A673 (cell line): ENCODE measurements at regions not wholly inside any gene's neighbourhood (a gene's known extent, or its start where the extent isn't known, plus 50 kb on each side); places are given as distances from the start of the nearest gene placed in this dataset.
A peak's percentile ranks its signal among the peaks of the same experiment; 100 is the strongest.

Source experiments
- BruUV-seq: library from RNA; stranded (reverse); fragments of 400-500 nt; replicated peaks from 2 replicates; lab custom pipeline; 2021; lab: Mats Ljungman, UMichigan
- CTCF ChIA-PET: fragments of 300-600 bp; sonication (Branson Sonifier 250); formaldehyde crosslinking; loops from one replicate; lab custom pipeline; 2022; ENCODE audit warnings: antibody characterized with exemption; lab: Charles Lee
- POLR2A ChIA-PET: fragments of 300-600 bp; sonication (Branson Sonifier 250); formaldehyde crosslinking; loops from one replicate; lab custom pipeline; 2022; ENCODE audit warnings: antibody characterized with exemption; ENCODE audit not compliant: low non-redundant PET; lab: Charles Lee
- DNase-seq: peaks from one replicate; pipeline ENCODE4 v3.0.0-alpha.2; 2015; ENCODE audit warnings: low spot score
- H3K27ac ChIP-seq: fragments of 200-600 bp; sonication (generic); 2 replicates; pipeline ENCODE4 v1.5.1; 2016; ENCODE audit warnings: mixed run types, low read depth, mild to moderate bottlenecking, mixed read lengths, antibody characterized with exemption, low read length; ENCODE audit not compliant: poor library complexity, severe bottlenecking
- H3K27me3 ChIP-seq: fragments of 200-600 bp; sonication (generic); replicated peaks from 2 replicates; pipeline ENCODE4 v1.6.1; 2017; ENCODE audit warnings: mixed run types, low read depth, mild to moderate bottlenecking, mixed read lengths, antibody characterized with exemption, low read length; ENCODE audit not compliant: insufficient read depth, poor library complexity
- H3K36me3 ChIP-seq: fragments of 200-600 bp; sonication (generic); 2 replicates; pipeline ENCODE4 v1.6.1; 2016; ENCODE audit warnings: mixed run types, mild to moderate bottlenecking, mixed read lengths, antibody characterized with exemption, low read length; ENCODE audit not compliant: insufficient read depth, poor library complexity, severe bottlenecking
- H3K4me1 ChIP-seq: fragments of 200-600 bp; sonication (generic); 2 replicates; pipeline ENCODE4 v1.6.1; 2017; ENCODE audit warnings: mixed run types, mild to moderate bottlenecking, mixed read lengths, antibody characterized with exemption, low read length; ENCODE audit not compliant: insufficient read depth, poor library complexity, severe bottlenecking
- H3K4me3 ChIP-seq: fragments of 200-600 bp; sonication (generic); 2 replicates; pipeline ENCODE4 v1.5.1; 2016; ENCODE audit warnings: low read depth, mixed run types, mild to moderate bottlenecking, mixed read lengths, low read length; ENCODE audit not compliant: poor library complexity, severe bottlenecking
- H3K9me3 ChIP-seq: fragments of 200-600 bp; sonication (generic); 2 replicates; pipeline ENCODE4 v1.6.1; 2016; ENCODE audit warnings: mixed run types, low read depth, mild to moderate bottlenecking, mixed read lengths, antibody characterized with exemption, low read length; ENCODE audit not compliant: poor library complexity, severe bottlenecking
- CTCF ChIP-seq: fragments of 300-800, 200-600 bp; sonication (generic); conservative IDR thresholded peaks from 2 replicates; pipeline ENCODE4 v1.5.1; 2017; ENCODE audit warnings: low read depth, mild to moderate bottlenecking, antibody characterized with exemption, low read length, moderate library complexity, mixed read lengths
- EZH2 ChIP-seq: fragments of 200-600 bp; sonication (generic); IDR thresholded peaks from 2 replicates; pipeline ENCODE4 v1.6.1; 2017; ENCODE audit warnings: borderline replicate concordance, low read depth, mild to moderate bottlenecking, mixed read lengths, antibody characterized with exemption, low read length; ENCODE audit not compliant: poor library complexity, severe bottlenecking
- intact Hi-C: fragments of 100-400 bp; cut with micrococcal nuclease; formaldehyde crosslinking; loops from one replicate; pipeline ENCODE4 v1.10.0; 2022; ENCODE audit not compliant: unreplicated experiment

- H3K9me3 ChIP-seq, result no peaks in the 10 kb centered on the region
- no peak overlapping the region for H3K27ac ChIP-seq
- intact Hi-C loops, result no loop called here
- no peaks in the 10 kb centered on the region for H3K27me3 ChIP-seq
- BruUV-seq, result no TSS peak
- no peaks in the 10 kb centered on the region for H3K36me3 ChIP-seq
- no peak overlapping the region for H3K4me3 ChIP-seq
- TF ChIP-seq EZH2 (no peak), CTCF (no peak)
- POLR2A ChIA-PET, result no interaction called here
- no peak for DNase-seq
- CTCF ChIA-PET, result no interaction called here
- no peaks in the 10 kb centered on the region for H3K4me1 ChIP-seq
These were observed 182.0 kb upstream of the NEIL3 start for GRCh38 chr4:177127658-177128057.

DNA sequence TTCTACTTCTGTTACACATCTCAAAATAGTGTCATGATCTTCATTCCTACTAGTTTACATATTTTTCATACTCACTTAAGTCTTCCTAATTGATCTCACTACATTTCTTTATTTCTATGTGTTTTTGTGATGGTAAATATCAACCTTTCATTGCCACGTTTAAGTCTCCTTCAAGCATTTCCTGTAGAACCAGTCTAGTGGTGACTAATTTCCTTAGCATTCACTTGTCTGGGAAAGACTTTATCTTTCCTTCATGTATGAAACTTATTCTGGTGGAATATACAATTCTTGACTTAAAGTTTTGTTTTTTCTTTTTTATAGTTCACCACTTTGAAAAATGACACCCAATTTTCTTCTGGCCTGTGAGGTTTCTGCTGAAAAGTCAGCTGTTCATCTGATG is 181.4 kb upstream of the NEIL3 start:
- no peaks in the 10 kb centered on the region for H3K36me3 ChIP-seq
- intact Hi-C loops, result no loop called here
- no peaks in the 10 kb centered on the region for H3K27me3 ChIP-seq
- H3K4me3 ChIP-seq, result no peak overlapping the region
- H3K4me1 ChIP-seq, result no peaks in the 10 kb centered on the region
- ChIA-PET CTCF (no interaction called here), POLR2A (no interaction called here)
- no peak overlapping the region for H3K27ac ChIP-seq
- peak; percentile 4 for DNase-seq
- no TSS peak for BruUV-seq
- H3K9me3 ChIP-seq, result no peaks in the 10 kb centered on the region
- TF ChIP-seq EZH2 (no peak), CTCF (no peak)

- Histone ChIP-seq H3K27ac (no peak overlapping the region), H3K9me3 (no peaks in the 10 kb centered on the region), H3K36me3 (no peaks in the 10 kb centered on the region), H3K27me3 (no peaks in the 10 kb centered on the region), H3K4me3 (no peak overlapping the region), H3K4me1 (no peaks in the 10 kb centered on the region)
- no peak for TF ChIP-seq EZH2
- TF ChIP-seq CTCF, result no peak
- CTCF ChIA-PET, result no interaction called here
- intact Hi-C loops, result no loop called here
- no peak for DNase-seq
- no TSS peak for BruUV-seq
- POLR2A ChIA-PET, result no interaction called here
These were observed 177.9 kb upstream of the NEIL3 start for GRCh38 chr4:177131736-177132135.
